Prostate gland (tissue), 2 donors: ENCODE measurements at regions not wholly inside any gene's neighbourhood (a gene's known extent, or its start where the extent isn't known, plus 50 kb on each side); places are given as distances from the start of the nearest gene placed in this dataset.

Experiments used
- CTCF ChIP-seq, 4 experiments: fragments of 200-600 bp in 2 of 4; fragments of 450-650 bp in 2 of 4; sonication (generic) in 2 of 4; IDR thresholded peaks; 1 replicate in 3 of 4; 2 replicates in 1 of 4; pipeline ENCODE4 v1.5.1; 2016 to 2019; ENCODE audit warnings: antibody characterized with exemption in 4 of 4, mild to moderate bottlenecking in 2 of 4, moderate library complexity in 2 of 4
- POLR2A ChIP-seq: fragments of 450-650 bp; IDR thresholded peaks from one replicate; pipeline ENCODE4 v1.6.1; 2016; ENCODE audit warnings: antibody characterized with exemption, mild to moderate bottlenecking
- POLR2AphosphoS5 ChIP-seq: sonication (generic); formaldehyde crosslinking; IDR thresholded peaks from one replicate; pipeline ENCODE4 v1.6.1; 2017; ENCODE audit warnings: antibody characterized with exemption

- no peak for TF ChIP-seq CTCF (IDR thresholded peaks at IDR 0.05)
- no peak for TF ChIP-seq POLR2A
- TF ChIP-seq POLR2AphosphoS5 = no peak
Measured at GRCh38 chr12:108441549-108441948, 73.5 kb upstream of the FICD start.
